MCF 10A (cell line): ENCODE measurements at regions not wholly inside any gene's neighbourhood (a gene's known extent, or its start where the extent isn't known, plus 50 kb on each side); places are given as distances from the start of the nearest gene placed in this dataset.
"Not testable (repeated sequence)": the region's sequence is repeated elsewhere in the genome, so short reads cannot be mapped to it uniquely, and the experiment has no call there.

ENCODE experiments used
- BruUV-seq: library from RNA; stranded (reverse); fragments of 400-500 nt; replicated peaks from 2 replicates; lab custom pipeline; 2021; lab: Mats Ljungman, UMichigan
- CTCF ChIA-PET: fragments of 300-600 bp; sonication (Branson Sonifier 250); formaldehyde crosslinking; extraction: SDS; loops from one replicate; lab custom pipeline; 2021; ENCODE audit warnings: antibody characterized with exemption, inconsistent platforms; lab: Yijun Ruan, JAX
- POLR2A ChIA-PET: fragments of 300-600, 350-650 bp; sonication (Branson Sonifier 250); formaldehyde crosslinking; extraction: SDS; loops from one replicate; lab custom pipeline; 2020; ENCODE audit warnings: antibody characterized with exemption, inconsistent platforms; lab: Yijun Ruan, JAX
- DNase-seq: peaks from one replicate; pipeline ENCODE4 v3.0.0-alpha.2; 2018; ENCODE audit not compliant: unreplicated experiment
- H3K27ac Mint-ChIP-seq: one replicate; pipeline ENCODE4 v1.8.0; 2022; ENCODE audit warnings: mild to moderate bottlenecking, low read depth, mixed read lengths; ENCODE audit not compliant: unreplicated experiment
- H3K27me3 Mint-ChIP-seq: one replicate; pipeline ENCODE4 v1.8.0; 2022; ENCODE audit warnings: mixed read lengths; ENCODE audit not compliant: insufficient read depth, unreplicated experiment
- H3K36me3 Mint-ChIP-seq: one replicate; pipeline ENCODE4 v1.8.0; 2022; ENCODE audit warnings: mild to moderate bottlenecking, moderate library complexity, mixed read lengths; ENCODE audit not compliant: insufficient read depth, unreplicated experiment
- H3K4me1 Mint-ChIP-seq: one replicate; pipeline ENCODE4 v1.8.0; 2022; ENCODE audit warnings: mixed read lengths; ENCODE audit not compliant: insufficient read depth, unreplicated experiment
- H3K4me3 Mint-ChIP-seq: one replicate; pipeline ENCODE4 v1.8.0; 2022; ENCODE audit warnings: mild to moderate bottlenecking, moderate library complexity, mixed read lengths; ENCODE audit not compliant: unreplicated experiment
- H3K9me3 Mint-ChIP-seq: one replicate; pipeline ENCODE4 v1.8.0; 2022; ENCODE audit warnings: mixed read lengths; ENCODE audit not compliant: unreplicated experiment
- intact Hi-C: fragments of 100-400 bp; cut with micrococcal nuclease; formaldehyde crosslinking; loops from 2 replicates; pipeline ENCODE4 v1.14.1; 2022
- TF ChIP-seq, protein P1 (sequence below): fragments of 200-600 bp; IDR thresholded peaks from one replicate; pipeline ENCODE4 v1.8.0; 2022; ENCODE audit warnings: antibody characterized with exemption, mild to moderate bottlenecking; ENCODE audit not compliant: unreplicated experiment

DNA sequence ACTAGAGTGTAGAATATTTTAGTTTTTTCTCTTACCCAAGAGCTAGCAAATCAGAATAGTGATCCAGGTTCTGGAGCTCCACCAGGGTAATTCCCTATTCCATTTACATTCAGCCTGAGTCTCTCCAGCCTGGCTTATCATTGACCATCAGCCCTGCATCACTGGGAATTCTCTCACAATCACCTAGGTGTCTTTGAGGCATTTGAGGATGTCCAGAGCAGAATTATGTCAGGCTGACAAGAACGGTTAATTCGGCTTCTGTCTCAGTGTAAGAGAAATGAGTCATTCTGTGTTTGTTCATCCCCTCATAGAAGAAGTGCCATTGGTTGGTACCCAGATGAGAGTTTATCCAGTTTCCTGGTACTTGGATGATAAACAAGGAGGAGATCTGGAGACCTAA lies 180.5 kb downstream of the ZNF737 start:
- TF ChIP-seq, protein P1, sequence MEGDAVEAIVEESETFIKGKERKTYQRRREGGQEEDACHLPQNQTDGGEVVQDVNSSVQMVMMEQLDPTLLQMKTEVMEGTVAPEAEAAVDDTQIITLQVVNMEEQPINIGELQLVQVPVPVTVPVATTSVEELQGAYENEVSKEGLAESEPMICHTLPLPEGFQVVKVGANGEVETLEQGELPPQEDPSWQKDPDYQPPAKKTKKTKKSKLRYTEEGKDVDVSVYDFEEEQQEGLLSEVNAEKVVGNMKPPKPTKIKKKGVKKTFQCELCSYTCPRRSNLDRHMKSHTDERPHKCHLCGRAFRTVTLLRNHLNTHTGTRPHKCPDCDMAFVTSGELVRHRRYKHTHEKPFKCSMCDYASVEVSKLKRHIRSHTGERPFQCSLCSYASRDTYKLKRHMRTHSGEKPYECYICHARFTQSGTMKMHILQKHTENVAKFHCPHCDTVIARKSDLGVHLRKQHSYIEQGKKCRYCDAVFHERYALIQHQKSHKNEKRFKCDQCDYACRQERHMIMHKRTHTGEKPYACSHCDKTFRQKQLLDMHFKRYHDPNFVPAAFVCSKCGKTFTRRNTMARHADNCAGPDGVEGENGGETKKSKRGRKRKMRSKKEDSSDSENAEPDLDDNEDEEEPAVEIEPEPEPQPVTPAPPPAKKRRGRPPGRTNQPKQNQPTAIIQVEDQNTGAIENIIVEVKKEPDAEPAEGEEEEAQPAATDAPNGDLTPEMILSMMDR, result no peak
- peaks cover 19% of the 10 kb centered on the region for H3K9me3 Mint-ChIP-seq
- H3K4me3 Mint-ChIP-seq, result no peak overlapping the region
- no peaks in the 10 kb centered on the region for H3K27me3 Mint-ChIP-seq
- CTCF ChIA-PET, result no interaction called here
- H3K27ac Mint-ChIP-seq, result no peak overlapping the region
- H3K36me3 Mint-ChIP-seq, result no peaks in the 10 kb centered on the region
- H3K4me1 Mint-ChIP-seq, result no peaks in the 10 kb centered on the region
- no TSS peak for BruUV-seq
- no peak for DNase-seq
- POLR2A ChIA-PET, result no interaction called here
- intact Hi-C loops, result no loop called here

- POLR2A ChIA-PET, result no interaction called here
- CTCF ChIA-PET, result no interaction called here
- H3K4me3 Mint-ChIP-seq, result no peak overlapping the region
Measured at GRCh38 chr19:20371911-20372310, 193.7 kb downstream of the ZNF737 start.

GRCh38 chr19:20371304-20371703 lies 194.3 kb downstream of the ZNF737 start:
- H3K27ac Mint-ChIP-seq, BruUV-seq, H3K4me1 Mint-ChIP-seq, POLR2A ChIA-PET, H3K27me3 Mint-ChIP-seq, H3K4me3 Mint-ChIP-seq, intact Hi-C loops, CTCF ChIA-PET, H3K36me3 Mint-ChIP-seq, DNase-seq: not testable (repeated sequence)
- peaks cover 23% of the 10 kb centered on the region for H3K9me3 Mint-ChIP-seq

More at GRCh38 chr19:20371911-20372310, 193.7 kb downstream of the ZNF737 start:
- no peaks in the 10 kb centered on the region for H3K4me1 Mint-ChIP-seq
- no peak for DNase-seq
- intact Hi-C loops, result no loop called here
- H3K27me3 Mint-ChIP-seq, result no peaks in the 10 kb centered on the region
- TF ChIP-seq, protein P1, result no peak
- H3K36me3 Mint-ChIP-seq, result peaks cover 5% of the 10 kb centered on the region
- H3K9me3 Mint-ChIP-seq, result peaks cover 22% of the 10 kb centered on the region
- no peak overlapping the region for H3K27ac Mint-ChIP-seq
- no TSS peak for BruUV-seq

DNA sequence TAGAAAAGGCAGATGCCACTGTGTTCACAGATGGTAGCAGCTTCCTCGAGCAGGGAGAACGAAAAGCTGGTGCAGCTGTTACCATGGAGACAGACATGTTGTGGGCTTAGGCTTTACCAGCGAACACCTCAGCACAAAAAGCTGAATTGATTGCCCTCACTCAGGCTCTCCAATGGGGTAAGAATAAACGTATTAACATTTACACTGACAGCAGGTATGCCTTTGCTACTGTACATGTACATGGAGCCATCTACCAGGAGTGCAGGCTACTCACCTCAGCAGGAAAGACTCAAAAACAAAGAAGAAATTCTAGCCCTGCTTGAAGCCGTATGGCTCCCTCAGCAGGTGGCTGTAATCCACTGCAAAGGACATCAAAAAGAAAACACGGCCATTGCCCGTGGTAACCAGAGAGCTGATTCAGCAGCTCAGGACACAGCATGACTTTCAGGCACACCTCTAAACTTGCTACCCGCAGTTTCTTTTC lies 197.7 kb downstream of the ZNF737 start:
- Mint-ChIP-seq H3K36me3 (peaks cover 5% of the 10 kb centered on the region), H3K4me1 (no peaks in the 10 kb centered on the region), H3K27ac (no peak overlapping the region), H3K27me3 (no peaks in the 10 kb centered on the region), H3K4me3 (no peak overlapping the region), H3K9me3 (peaks cover 28% of the 10 kb centered on the region)
- BruUV-seq, result no TSS peak
- TF ChIP-seq, protein P1, result no peak
- ChIA-PET POLR2A (no interaction called here), CTCF (no interaction called here)
- intact Hi-C loops, result no loop called here
- DNase-seq, result no peak

GRCh38 chr19:20365146-20365545 lies 198.1 kb downstream of the ZNF486 start:
- CTCF ChIA-PET, result no interaction called here
- TF ChIP-seq, protein P1, result no peak
- DNase-seq, result no peak
- intact Hi-C loops, result no loop called here
- Mint-ChIP-seq H3K36me3 (peaks cover 5% of the 10 kb centered on the region), H3K27ac (no peak overlapping the region), H3K9me3 (peaks cover 55% of the 10 kb centered on the region), H3K27me3 (no peaks in the 10 kb centered on the region), H3K4me3 (no peak overlapping the region), H3K4me1 (no peaks in the 10 kb centered on the region)
- no TSS peak for BruUV-seq
- POLR2A ChIA-PET, result no interaction called here
